ENCODE measurements at regions not wholly inside any gene's neighbourhood (a gene's known extent, or its start where the extent isn't known, plus 50 kb on each side); places are given as distances from the start of the nearest gene placed in this dataset.

DNA sequence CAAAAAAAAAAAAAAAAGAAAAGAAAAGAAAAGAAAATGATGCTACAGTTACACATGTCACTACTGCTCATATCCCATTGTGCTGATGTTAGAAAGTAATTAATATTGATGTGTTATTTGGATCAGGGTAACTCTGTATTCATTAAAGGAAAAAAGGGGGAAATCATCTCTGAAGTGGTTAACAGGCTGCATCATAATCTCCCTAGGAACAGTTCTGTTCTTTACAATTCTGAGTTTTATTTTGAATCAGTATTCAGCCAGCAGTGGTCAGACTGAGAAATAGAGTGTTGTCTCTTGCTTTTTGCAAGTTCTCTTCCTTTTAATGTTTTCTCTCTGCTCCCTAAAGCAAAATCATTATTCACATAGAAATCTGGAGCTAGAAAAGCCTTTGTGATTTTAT lies 128.6 kb upstream of the CRY1 start:
- no peak overlapping the region for H3K4me3 ChIP-seq (ENCODE audit: insufficient read depth, low read length, poor library complexity, severe bottlenecking)
- no peak overlapping the region for H3K4me2 ChIP-seq (ENCODE audit: low read depth, low read length, poor library complexity, severe bottlenecking)
- no peaks in the 10 kb centered on the region for H3K9me2 ChIP-seq (replicated peaks; ENCODE audit: insufficient read depth, low read length)
- H3K27me3 ChIP-seq (ENCODE audit: low read length): no peaks in the 10 kb centered on the region
- no peaks in the 10 kb centered on the region for H3K36me3 ChIP-seq (ENCODE audit: low read length)
- no peak overlapping the region for H3K9ac ChIP-seq (ENCODE audit: low read length)
- H4K20me1 ChIP-seq (ENCODE audit: low read depth, low read length): no peaks in the 10 kb centered on the region
- no peaks in the 10 kb centered on the region for H3K79me2 ChIP-seq (ENCODE audit: insufficient read depth, low read length)
- H2AFZ ChIP-seq (ENCODE audit: low read depth, low read length, severe bottlenecking): no peak overlapping the region
- no peaks in the 10 kb centered on the region for H3K9me3 ChIP-seq (ENCODE audit: insufficient read depth, low read length)
- TF ChIP-seq, protein P1, sequence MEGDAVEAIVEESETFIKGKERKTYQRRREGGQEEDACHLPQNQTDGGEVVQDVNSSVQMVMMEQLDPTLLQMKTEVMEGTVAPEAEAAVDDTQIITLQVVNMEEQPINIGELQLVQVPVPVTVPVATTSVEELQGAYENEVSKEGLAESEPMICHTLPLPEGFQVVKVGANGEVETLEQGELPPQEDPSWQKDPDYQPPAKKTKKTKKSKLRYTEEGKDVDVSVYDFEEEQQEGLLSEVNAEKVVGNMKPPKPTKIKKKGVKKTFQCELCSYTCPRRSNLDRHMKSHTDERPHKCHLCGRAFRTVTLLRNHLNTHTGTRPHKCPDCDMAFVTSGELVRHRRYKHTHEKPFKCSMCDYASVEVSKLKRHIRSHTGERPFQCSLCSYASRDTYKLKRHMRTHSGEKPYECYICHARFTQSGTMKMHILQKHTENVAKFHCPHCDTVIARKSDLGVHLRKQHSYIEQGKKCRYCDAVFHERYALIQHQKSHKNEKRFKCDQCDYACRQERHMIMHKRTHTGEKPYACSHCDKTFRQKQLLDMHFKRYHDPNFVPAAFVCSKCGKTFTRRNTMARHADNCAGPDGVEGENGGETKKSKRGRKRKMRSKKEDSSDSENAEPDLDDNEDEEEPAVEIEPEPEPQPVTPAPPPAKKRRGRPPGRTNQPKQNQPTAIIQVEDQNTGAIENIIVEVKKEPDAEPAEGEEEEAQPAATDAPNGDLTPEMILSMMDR (IDR thresholded peaks at IDR 0.05; ENCODE audit: insufficient read depth, low read length, poor library complexity, severe bottlenecking): no peak
- TF ChIP-seq EZH2phosphoT487 (conservative IDR thresholded peaks at IDR 0.05; ENCODE audit: low read length): no peak
- H3F3A ChIP-seq (ENCODE audit: insufficient read depth): no peaks in the 10 kb centered on the region
- H3K27ac ChIP-seq (ENCODE audit: low read depth, low read length): no peak overlapping the region

DNA sequence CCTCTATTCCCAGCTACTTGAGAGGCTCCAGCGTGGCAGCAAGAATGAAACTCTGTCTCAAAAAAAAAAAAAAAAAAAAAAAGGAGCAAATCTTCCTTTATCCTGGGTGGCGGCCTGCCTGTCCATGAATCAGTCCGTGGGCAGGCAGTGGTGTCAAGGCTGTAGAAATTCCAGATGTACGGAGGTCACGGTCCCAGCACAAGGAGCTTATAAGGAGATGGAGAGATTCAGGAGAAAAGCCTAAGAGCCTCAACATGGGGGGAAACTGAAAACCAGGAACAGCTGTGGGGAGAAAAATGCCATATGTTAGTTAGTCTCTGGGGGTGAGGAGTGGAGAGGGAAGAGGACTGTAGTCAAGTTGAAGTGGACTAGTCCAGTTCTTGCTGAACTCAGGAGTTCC lies 130.5 kb upstream of the CRY1 start:
- no peaks in the 10 kb centered on the region for H3K9me3 ChIP-seq (ENCODE audit: insufficient read depth, low read length)
- no peaks in the 10 kb centered on the region for H3K36me3 ChIP-seq (ENCODE audit: low read length)
- H3K27me3 ChIP-seq (ENCODE audit: low read length): no peaks in the 10 kb centered on the region
- H3K9me2 ChIP-seq (replicated peaks; ENCODE audit: insufficient read depth, low read length): no peaks in the 10 kb centered on the region
- no peak overlapping the region for H3K4me2 ChIP-seq (ENCODE audit: low read depth, low read length, poor library complexity, severe bottlenecking)
- H3K4me3 ChIP-seq (ENCODE audit: insufficient read depth, low read length, poor library complexity, severe bottlenecking): no peak overlapping the region
- H3K79me2 ChIP-seq (ENCODE audit: insufficient read depth, low read length): no peaks in the 10 kb centered on the region
- no peak overlapping the region for H2AFZ ChIP-seq (ENCODE audit: low read depth, low read length, severe bottlenecking)
- no peak for TF ChIP-seq EZH2phosphoT487 (conservative IDR thresholded peaks at IDR 0.05; ENCODE audit: low read length)
- TF ChIP-seq, protein P1 (IDR thresholded peaks at IDR 0.05; ENCODE audit: insufficient read depth, low read length, poor library complexity, severe bottlenecking): no peak
- no peak overlapping the region for H3K9ac ChIP-seq (ENCODE audit: low read length)
- no peak overlapping the region for H3K27ac ChIP-seq (ENCODE audit: low read depth, low read length)
- H3F3A ChIP-seq (ENCODE audit: insufficient read depth): no peaks in the 10 kb centered on the region
- no peaks in the 10 kb centered on the region for H4K20me1 ChIP-seq (ENCODE audit: low read depth, low read length)

DNA sequence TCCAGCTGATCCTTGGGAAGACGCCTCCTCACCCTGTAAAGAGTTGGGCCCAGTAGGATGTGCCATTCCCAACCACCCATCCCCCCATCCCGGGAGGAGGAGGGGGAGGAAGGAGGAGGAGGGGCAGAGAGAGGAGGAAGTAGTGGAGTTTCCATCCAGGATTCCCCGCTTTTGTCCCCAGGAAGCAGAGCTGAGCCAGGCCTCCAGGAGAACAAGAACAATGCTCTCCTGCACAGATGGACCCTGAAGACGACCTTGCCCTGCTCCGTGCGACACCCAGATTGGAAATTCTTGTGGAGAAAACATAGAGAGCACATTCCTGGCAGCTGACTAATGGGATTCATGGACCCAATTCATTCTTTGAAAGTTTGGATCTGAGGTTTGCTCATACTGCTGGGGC lies 132.3 kb upstream of the CRY1 start:
- Histone ChIP-seq H3K9ac (ENCODE audit: low read length) (no peak overlapping the region), H3K4me2 (ENCODE audit: low read depth, low read length, poor library complexity, severe bottlenecking) (no peak overlapping the region), H3K27me3 (ENCODE audit: low read length) (no peaks in the 10 kb centered on the region), H2AFZ (ENCODE audit: low read depth, low read length, severe bottlenecking) (no peak overlapping the region), H3K9me3 (ENCODE audit: insufficient read depth, low read length) (no peaks in the 10 kb centered on the region), H3K27ac (ENCODE audit: low read depth, low read length) (no peak overlapping the region), H3K4me3 (ENCODE audit: insufficient read depth, low read length, poor library complexity, severe bottlenecking) (no peak overlapping the region), H3K79me2 (ENCODE audit: insufficient read depth, low read length) (no peaks in the 10 kb centered on the region), H3K36me3 (ENCODE audit: low read length) (no peaks in the 10 kb centered on the region), H3K9me2 (replicated peaks; ENCODE audit: insufficient read depth, low read length) (no peaks in the 10 kb centered on the region), H4K20me1 (ENCODE audit: low read depth, low read length) (no peaks in the 10 kb centered on the region), H3F3A (ENCODE audit: insufficient read depth) (no peaks in the 10 kb centered on the region)
- TF ChIP-seq EZH2phosphoT487 (conservative IDR thresholded peaks at IDR 0.05; ENCODE audit: low read length): no peak
- TF ChIP-seq, protein P1 (IDR thresholded peaks at IDR 0.05; ENCODE audit: insufficient read depth, low read length, poor library complexity, severe bottlenecking): no peak

DNA sequence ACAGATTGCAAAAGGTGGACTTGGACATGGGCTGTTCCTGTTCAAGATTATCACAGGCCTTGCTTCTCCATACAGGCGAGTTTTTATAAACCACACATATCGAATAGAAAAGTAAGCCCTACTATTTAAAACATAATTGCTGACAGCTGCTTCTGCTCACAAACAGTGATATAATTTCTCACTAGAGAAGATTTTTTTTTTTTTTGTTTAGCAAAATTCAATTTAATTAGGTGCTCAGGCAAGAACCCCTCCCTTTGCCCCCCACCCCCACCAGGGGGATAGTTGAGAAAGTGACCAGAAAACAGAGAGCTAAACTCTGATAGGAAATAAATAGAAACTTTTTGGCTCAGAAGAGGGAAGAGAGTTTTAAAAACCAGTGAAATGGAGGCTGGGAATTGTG lies 132.8 kb upstream of the CRY1 start:
- no peaks in the 10 kb centered on the region for H3K9me2 ChIP-seq (replicated peaks; ENCODE audit: insufficient read depth, low read length)
- no peak overlapping the region for H3K9ac ChIP-seq (ENCODE audit: low read length)
- H3K27me3 ChIP-seq (ENCODE audit: low read length): no peaks in the 10 kb centered on the region
- no peak overlapping the region for H3K27ac ChIP-seq (ENCODE audit: low read depth, low read length)
- H4K20me1 ChIP-seq (ENCODE audit: low read depth, low read length): no peaks in the 10 kb centered on the region
- H2AFZ ChIP-seq (ENCODE audit: low read depth, low read length, severe bottlenecking): no peak overlapping the region
- TF ChIP-seq, protein P1 (IDR thresholded peaks at IDR 0.05; ENCODE audit: insufficient read depth, low read length, poor library complexity, severe bottlenecking): no peak
- TF ChIP-seq EZH2phosphoT487 (conservative IDR thresholded peaks at IDR 0.05; ENCODE audit: low read length): no peak
- H3K36me3 ChIP-seq (ENCODE audit: low read length): no peaks in the 10 kb centered on the region
- H3K9me3 ChIP-seq (ENCODE audit: insufficient read depth, low read length): no peaks in the 10 kb centered on the region
- H3F3A ChIP-seq (ENCODE audit: insufficient read depth): no peaks in the 10 kb centered on the region
- no peak overlapping the region for H3K4me3 ChIP-seq (ENCODE audit: insufficient read depth, low read length, poor library complexity, severe bottlenecking)
- H3K79me2 ChIP-seq (ENCODE audit: insufficient read depth, low read length): no peaks in the 10 kb centered on the region
- H3K4me2 ChIP-seq (ENCODE audit: low read depth, low read length, poor library complexity, severe bottlenecking): no peak overlapping the region

Data from SU-DHL-6 (cell line).